Activated T-cell treated with anti-CD3 and anti-CD28 coated beads, Interleukin-2, amount 50 U/mL, for 72 hours (primary cell): ENCODE measurements at regions not wholly inside any gene's neighbourhood (a gene's known extent, or its start where the extent isn't known, plus 50 kb on each side); places are given as distances from the start of the nearest gene placed in this dataset.

Experiments used
- ATAC-seq, 2 donors: fragments of 150-1000 bp; cut with Tn5 transposase; replicated peaks in 1 of 2; 2 replicates each; pipeline ENCODE4 v1.10.0; 2021; ENCODE audit warnings: moderate library complexity in 2 of 2, mild to moderate bottlenecking in 1 of 2
- DNase-seq, 2 donors: peaks; one replicate each; pipeline ENCODE4 v3.0.0; 2021 to 2022; ENCODE audit warnings: mixed read lengths in 1 of 2
- H3K27ac Mint-ChIP-seq: one replicate; pipeline ENCODE4 v1.8.0; 2022; ENCODE audit warnings: mild to moderate bottlenecking, moderate library complexity, mixed read lengths
- H3K27me3 Mint-ChIP-seq: one replicate; pipeline ENCODE4 v1.8.0; 2022; ENCODE audit warnings: low read depth, mixed read lengths
- H3K36me3 Mint-ChIP-seq, 2 donors: one replicate each; pipeline ENCODE4 v1.8.0; 2022; ENCODE audit warnings: mixed read lengths in 2 of 2, mild to moderate bottlenecking in 1 of 2; ENCODE audit not compliant: insufficient read depth in 2 of 2
- H3K4me1 Mint-ChIP-seq: one replicate; pipeline ENCODE4 v1.8.0; 2022; ENCODE audit warnings: low read depth, mixed read lengths
- H3K4me3 Mint-ChIP-seq, 2 donors: one replicate each; pipeline ENCODE4 v1.8.0; 2022; ENCODE audit warnings: mild to moderate bottlenecking in 2 of 2, mixed read lengths in 2 of 2, moderate library complexity in 2 of 2
- H3K9me3 Mint-ChIP-seq, 2 donors: one replicate each; pipeline ENCODE4 v1.8.0; 2022; ENCODE audit warnings: mixed read lengths in 2 of 2

- Mint-ChIP-seq H3K27me3 (no peaks in the 10 kb centered on the region), H3K36me3 (peaks cover 0 to 2% of the 10 kb centered on the region in 2 donors), H3K4me3 (no peak overlapping the region), H3K4me1 (no peaks in the 10 kb centered on the region), H3K27ac (no peak overlapping the region), H3K9me3 (peaks cover 4 to 11% of the 10 kb centered on the region in 2 donors)
- no peak for DNase-seq
- ATAC-seq = no peak
Measured at GRCh38 chr4:96471956-96472867, 632.3 kb downstream of the PDHA2 start.

GRCh38 chr4:96473246-96473645, 633.4 kb downstream of the PDHA2 start:
- ATAC-seq = no peak
- Mint-ChIP-seq H3K27me3 (no peaks in the 10 kb centered on the region), H3K36me3 (peaks cover 0 to 2% of the 10 kb centered on the region in 2 donors), H3K4me1 (no peaks in the 10 kb centered on the region), H3K27ac (no peak overlapping the region), H3K4me3 (no peak overlapping the region), H3K9me3 (peaks cover 4 to 10% of the 10 kb centered on the region in 2 donors)
- no peak for DNase-seq

- DNase-seq (no peak), ATAC-seq (no peak)
- Mint-ChIP-seq H3K4me1 (no peaks in the 10 kb centered on the region), H3K4me3 (no peak overlapping the region), H3K9me3 (peaks cover 4% of the 10 kb centered on the region in 2 donors), H3K27me3 (no peaks in the 10 kb centered on the region), H3K36me3 (no peaks in the 10 kb centered on the region), H3K27ac (no peak overlapping the region)
Measured at GRCh38 chr4:96483308-96484030, 643.6 kb downstream of the PDHA2 start.

GRCh38 chr4:96486563-96486962, 646.7 kb downstream of the PDHA2 start:
- Mint-ChIP-seq H3K4me1 (no peaks in the 10 kb centered on the region), H3K4me3 (no peak overlapping the region), H3K36me3 (no peaks in the 10 kb centered on the region), H3K27me3 (no peaks in the 10 kb centered on the region), H3K27ac (no peak overlapping the region), H3K9me3 (peaks cover 4 to 6% of the 10 kb centered on the region in 2 donors)
- no peak for ATAC-seq
- DNase-seq = no peak

GRCh38 chr4:96497621-96498020, 657.7 kb downstream of the PDHA2 start:
- Mint-ChIP-seq H3K4me3 (no peak overlapping the region), H3K27me3 (no peaks in the 10 kb centered on the region), H3K36me3 (no peaks in the 10 kb centered on the region), H3K4me1 (no peaks in the 10 kb centered on the region), H3K27ac (no peak overlapping the region), H3K9me3 (peaks cover 3 to 9% of the 10 kb centered on the region in 2 donors)
- no peak for ATAC-seq
- no peak for DNase-seq

- Mint-ChIP-seq H3K4me1 (no peaks in the 10 kb centered on the region), H3K9me3 (peaks cover 2 to 3% of the 10 kb centered on the region in 2 donors), H3K36me3 (no peaks in the 10 kb centered on the region), H3K27me3 (no peaks in the 10 kb centered on the region), H3K4me3 (no peak overlapping the region), H3K27ac (no peak overlapping the region)
- ATAC-seq (no peak), DNase-seq (no peak)
Measured at GRCh38 chr4:96504386-96504785, 664.5 kb downstream of the PDHA2 start.

GRCh38 chr4:96509039-96509741, 669.3 kb downstream of the PDHA2 start:
- DNase-seq = no peak
- Mint-ChIP-seq H3K27me3 (no peaks in the 10 kb centered on the region), H3K9me3 (peaks cover 0 to 13% of the 10 kb centered on the region in 2 donors), H3K27ac (no peak overlapping the region), H3K4me1 (no peaks in the 10 kb centered on the region), H3K36me3 (no peaks in the 10 kb centered on the region), H3K4me3 (no peak overlapping the region)
- no peak for ATAC-seq

GRCh38 chr4:96519291-96519690, 679.4 kb downstream of the PDHA2 start:
- Mint-ChIP-seq H3K27me3 (no peaks in the 10 kb centered on the region), H3K27ac (no peak overlapping the region), H3K36me3 (no peaks in the 10 kb centered on the region), H3K4me1 (no peaks in the 10 kb centered on the region), H3K9me3 (peaks cover 2 to 3% of the 10 kb centered on the region in 2 donors), H3K4me3 (no peak overlapping the region)
- DNase-seq (no peak), ATAC-seq (no peak)

- no peaks in the 10 kb centered on the region for H3K27me3 Mint-ChIP-seq
- no peak overlapping the region for H3K4me3 Mint-ChIP-seq
- no peak overlapping the region for H3K27ac Mint-ChIP-seq
- no peak for DNase-seq
- no peaks in the 10 kb centered on the region for H3K4me1 Mint-ChIP-seq
- no peak for ATAC-seq
- H3K36me3 Mint-ChIP-seq = no peaks in the 10 kb centered on the region
- H3K9me3 Mint-ChIP-seq = peaks cover 0 to 2% of the 10 kb centered on the region in 2 donors
Measured at GRCh38 chr4:96521046-96521536, 681.2 kb downstream of the PDHA2 start.

GRCh38 chr4:96523611-96524010, 683.7 kb downstream of the PDHA2 start:
- no peak overlapping the region for H3K4me3 Mint-ChIP-seq
- no peaks in the 10 kb centered on the region for H3K36me3 Mint-ChIP-seq
- DNase-seq = no peak
- no peak overlapping the region for H3K27ac Mint-ChIP-seq
- ATAC-seq = no peak
- no peaks in the 10 kb centered on the region for H3K4me1 Mint-ChIP-seq
- H3K27me3 Mint-ChIP-seq = no peaks in the 10 kb centered on the region
- peaks cover 0 to 2% of the 10 kb centered on the region in 2 donors for H3K9me3 Mint-ChIP-seq

- Mint-ChIP-seq H3K9me3 (peaks cover 1 to 3% of the 10 kb centered on the region in 2 donors), H3K27ac (no peak overlapping the region), H3K36me3 (no peaks in the 10 kb centered on the region), H3K27me3 (no peaks in the 10 kb centered on the region), H3K4me1 (no peaks in the 10 kb centered on the region), H3K4me3 (no peak overlapping the region)
- DNase-seq (no peak), ATAC-seq (no peak)
Measured at GRCh38 chr4:96524311-96524875, 684.5 kb downstream of the PDHA2 start.

GRCh38 chr4:96525898-96526297, 686.0 kb downstream of the PDHA2 start:
- ATAC-seq = no peak
- no peak overlapping the region for H3K4me3 Mint-ChIP-seq

More at GRCh38 chr4:96525898-96526297, 686.0 kb downstream of the PDHA2 start:
- no peak overlapping the region for H3K27ac Mint-ChIP-seq
- H3K27me3 Mint-ChIP-seq = no peaks in the 10 kb centered on the region
- H3K36me3 Mint-ChIP-seq = no peaks in the 10 kb centered on the region
- no peaks in the 10 kb centered on the region for H3K4me1 Mint-ChIP-seq
- H3K9me3 Mint-ChIP-seq = peaks cover 4 to 5% of the 10 kb centered on the region in 2 donors
- DNase-seq = no peak
